K562 (cell line): ENCODE measurements at regions not wholly inside any gene's neighbourhood (a gene's known extent, or its start where the extent isn't known, plus 50 kb on each side); places are given as distances from the start of the nearest gene placed in this dataset.
"Not testable (repeated sequence)": the region's sequence is repeated elsewhere in the genome, so short reads cannot be mapped to it uniquely, and the experiment has no call there.

Source experiments
- ATAC-seq: fragments of 200-7000 bp; cut with Tn5 transposase; 3 replicates; pipeline ENCODE4 v1.9.1; 2020; ENCODE audit warnings: moderate library complexity
- BruUV-seq: library from RNA; stranded (reverse); fragments of 400-500 nt; replicated peaks from 2 replicates; lab custom pipeline; 2021; lab: Mats Ljungman, UMichigan
- CTCF ChIA-PET: fragments of 300-600 bp; formaldehyde crosslinking; extraction: SDS; loops from one replicate; lab custom pipeline; 2021; ENCODE audit warnings: low intra/inter-chr PET ratio; lab: Yijun Ruan, JAX
- POLR2A ChIA-PET: fragments of 300-600, 350-650 bp; sonication (Branson Sonifier 250); formaldehyde crosslinking; extraction: SDS; loops from one replicate; lab custom pipeline; 2021; ENCODE audit warnings: antibody characterized with exemption, inconsistent platforms; lab: Yijun Ruan, JAX
- DNase-seq, 4 experiments: peaks; one replicate each; pipeline versions ENCODE4 v3.0.0 to v3.0.0-alpha.2; 2011 to 2018; ENCODE audit warnings: low spot score in 3 of 4, mixed read lengths in 3 of 4; ENCODE audit errors: extremely low read depth in 1 of 4
- FAIRE-seq: peaks from 2 replicates; lab custom pipeline; 2011; peaks lifted over from hg19 to GRCh38; lab: Jason Lieb, UNC
- H2AFZ ChIP-seq: 2 replicates; pipeline ENCODE4 v1.6.0; 2011; ENCODE audit warnings: low read depth, low read length, control low read depth, inconsistent platforms
- H3K27ac ChIP-seq: fragments of 200-600 bp; 3 replicates; pipeline ENCODE4 v1.8.0; 2011; ENCODE audit warnings: low read depth, mild to moderate bottlenecking, control low read depth, inconsistent platforms, low read length, moderate library complexity, mixed read lengths; ENCODE audit errors: extremely low read depth
- H3K27me3 ChIP-seq, 2 experiments: fragments of 300-600 bp in 1 of 2; 2 replicates in 1 of 2; 3 replicates in 1 of 2; pipeline versions ENCODE4 v1.6.0 to v1.8.0; 2011; ENCODE audit warnings: inconsistent platforms in 2 of 2, low read length in 2 of 2, mild to moderate bottlenecking in 1 of 2, mixed read lengths in 1 of 2, moderate library complexity in 1 of 2; ENCODE audit not compliant: control insufficient read depth in 2 of 2, insufficient read depth in 2 of 2
- H3K36me3 ChIP-seq: fragments of 300-600 bp; 3 replicates; pipeline ENCODE4 v1.8.0; 2011; ENCODE audit warnings: mild to moderate bottlenecking, low read length, inconsistent platforms; ENCODE audit not compliant: control insufficient read depth, insufficient read depth
- H3K4me1 ChIP-seq, 2 experiments: fragments of 200-600 bp in 1 of 2; replicated peaks in 1 of 2; 2 replicates in 1 of 2; 3 replicates in 1 of 2; pipeline versions ENCODE4 v1.5.1 to v1.8.0; 2011; ENCODE audit warnings: inconsistent platforms in 2 of 2, low read length in 2 of 2, mild to moderate bottlenecking in 1 of 2, mixed read lengths in 1 of 2, moderate library complexity in 1 of 2; ENCODE audit not compliant: control insufficient read depth in 2 of 2, insufficient read depth in 2 of 2
- H3K4me2 ChIP-seq: 2 replicates; pipeline ENCODE4 v1.6.1; 2011; ENCODE audit warnings: low read length, control low read depth, inconsistent platforms, mixed read lengths; ENCODE audit not compliant: insufficient read depth
- H3K4me3 ChIP-seq: fragments of 200-600 bp; sonication (generic), shearing (Covaris generic); 2 replicates; pipeline ENCODE4 v1.5.1; 2016; ENCODE audit warnings: control low read depth, inconsistent platforms
- H3K79me2 ChIP-seq: fragments of 200-600 bp; 3 replicates; pipeline ENCODE4 v1.8.0; 2011; ENCODE audit warnings: low read length, inconsistent platforms; ENCODE audit not compliant: control insufficient read depth, insufficient read depth
- H3K9ac ChIP-seq, 2 experiments: 2 replicates each; pipeline versions ENCODE4 v1.6.0 to v1.6.1; 2011; ENCODE audit warnings: low read depth in 2 of 2, low read length in 2 of 2, control low read depth in 1 of 2, inconsistent platforms in 1 of 2, mild to moderate bottlenecking in 1 of 2, mixed read lengths in 1 of 2; ENCODE audit not compliant: insufficient read depth in 1 of 2
- H3K9me1 ChIP-seq: one replicate; pipeline ENCODE4 v1.6.0; 2011; ENCODE audit warnings: inconsistent platforms, mild to moderate bottlenecking, low read length, moderate library complexity; ENCODE audit not compliant: control insufficient read depth, insufficient read depth
- H3K9me3 ChIP-seq: replicated peaks from 2 replicates; pipeline ENCODE4 v1.5.1; 2011; ENCODE audit warnings: low read depth, low read length, inconsistent platforms; ENCODE audit not compliant: control insufficient read depth, insufficient read depth
- H4K20me1 ChIP-seq: replicated peaks from 2 replicates; pipeline ENCODE4 v1.6.1; 2011; ENCODE audit warnings: low read length, inconsistent platforms, mixed read lengths; ENCODE audit not compliant: control insufficient read depth, insufficient read depth
- CTBP1 ChIP-seq: fragments of 450-650 bp; IDR thresholded peaks from 2 replicates; pipeline ENCODE4 v1.6.1; 2016; ENCODE audit warnings: borderline replicate concordance
- RBFOX2 ChIP-seq: fragments of 200-400 bp; formaldehyde crosslinking; IDR thresholded peaks from 2 replicates; pipeline ENCODE4 v1.6.1; 2017; ENCODE audit warnings: low read depth, mild to moderate bottlenecking, low read length, moderate library complexity
- SRF ChIP-seq, 2 experiments: fragments of 250-450, 450-650 bp in 1 of 2; sonication (Bioruptor Pico) in 1 of 2; sonication (generic) in 1 of 2; formaldehyde crosslinking; IDR thresholded peaks; 2 replicates each; pipeline versions ENCODE4 v1.5.0 to v1.5.1; 2020 to 2022; ENCODE audit warnings: mild to moderate bottlenecking in 1 of 2, missing genetic modification reagents in 1 of 2
- WGBS: fragments of 100-300 bp; shearing (Covaris generic); methylation state at CpG from one replicate; pipeline ENCODE4 v1.1.6; 2016; ENCODE audit warnings: low coverage, mixed read lengths; ENCODE audit not compliant: insufficient coverage; ENCODE audit errors: missing lambda C conversion rate; 5-methylcytosine and 5-hydroxymethylcytosine counted together
- in situ Hi-C: fragments of 300-500 bp; cut with MboI; formaldehyde crosslinking; loops from 4 replicates; pipeline ENCODE4 v1.15.0; 2018; ENCODE audit warnings: inconsistent platforms, mixed read lengths
- intact Hi-C: fragments of 100-400 bp; cut with micrococcal nuclease; formaldehyde crosslinking; loops from 2 replicates; pipeline ENCODE4 v1.14.2; 2022

- peaks cover 70% of the 10 kb centered on the region for H3K79me2 ChIP-seq
- H2AFZ ChIP-seq, intact Hi-C loops, H3K27ac ChIP-seq, in situ Hi-C loops, H4K20me1 ChIP-seq, BruUV-seq, H3K27me3 ChIP-seq, H3K9ac ChIP-seq, H3K9me1 ChIP-seq, FAIRE-seq, H3K4me3 ChIP-seq, H3K4me2 ChIP-seq, CTCF ChIA-PET, H3K9me3 ChIP-seq: not testable (repeated sequence)
- 26% methylated on average over 4 of the region's 12 CpGs for WGBS
- TF ChIP-seq RBFOX2 (peak; percentile 23; the same call in 1 of the 2 replicates), CTBP1 (0 out of 2 replicates have a peak, but pooled peaks have one; percentile 34)
- peak; percentile 17 for ATAC-seq
- POLR2A ChIA-PET: interaction anchor here (0.6 kb wide), 1 partner anchor 547 kb away, joined by 3 read pairs; no protein-coding TSS in a partner anchor
- H3K4me1 ChIP-seq: peaks cover 10 to 12% of the 10 kb centered on the region in 2 experiments; a peak in 4 of 5 replicates
- peak in 2 of 4 experiments; percentile 2 for DNase-seq
- H3K36me3 ChIP-seq: peaks cover 17% of the 10 kb centered on the region; the same call in 2 of the 3 replicates
Measured at GRCh38 chr2:87468429-87468981, 279.4 kb upstream of the PLGLB2 start.

DNA sequence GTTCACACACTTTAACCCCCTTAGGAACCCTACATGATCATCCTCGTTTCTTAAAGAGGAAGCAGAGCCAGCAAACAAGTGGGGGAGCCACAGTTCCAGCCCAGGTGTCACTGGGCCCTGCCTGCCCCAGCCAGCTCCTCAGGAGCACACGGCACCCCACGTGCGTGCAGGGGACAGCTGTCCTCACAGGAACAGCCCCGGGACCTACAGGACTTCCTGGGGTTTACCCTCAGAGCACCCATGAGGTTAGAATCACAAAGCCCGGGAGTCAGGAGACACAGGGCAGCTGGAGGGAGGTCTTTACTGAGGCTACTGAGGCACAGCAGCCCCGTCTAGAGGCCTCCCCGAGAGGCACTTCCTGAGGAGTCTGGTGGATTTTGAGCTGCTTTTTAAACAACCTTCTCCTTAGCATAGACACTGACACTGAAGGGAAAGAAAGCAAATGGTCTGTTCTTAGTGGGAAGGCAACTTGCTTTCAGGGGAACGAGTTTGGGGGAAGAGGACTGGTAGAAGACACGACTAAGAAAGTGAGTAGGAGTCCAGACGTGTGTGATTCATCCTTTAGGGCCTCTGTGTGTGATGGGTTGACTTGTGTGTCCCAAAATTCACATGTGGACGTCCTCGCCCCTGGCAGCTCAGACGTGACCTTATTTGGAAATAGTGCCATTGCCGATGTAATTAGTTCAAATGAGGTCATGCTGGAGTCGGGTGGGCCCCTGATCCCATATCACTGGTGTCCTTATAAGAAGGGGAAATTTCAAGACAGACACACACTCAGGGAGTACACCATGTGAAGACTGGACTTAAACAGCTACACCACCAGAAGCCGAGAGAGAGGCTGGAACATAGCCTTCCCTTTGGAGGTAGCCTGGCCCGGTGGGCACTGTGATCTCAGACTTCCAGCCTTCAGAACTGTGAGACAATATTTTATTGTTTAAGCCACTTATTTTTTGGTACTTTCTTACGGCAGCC lies 278.4 kb upstream of the PLGLB2 start:
- in situ Hi-C loops, CTCF ChIA-PET, H4K20me1 ChIP-seq, intact Hi-C loops, H3K27me3 ChIP-seq, H3K4me3 ChIP-seq, H3K9me3 ChIP-seq, BruUV-seq, H3K9me1 ChIP-seq, H2AFZ ChIP-seq, H3K4me2 ChIP-seq: not testable (repeated sequence)
- H3K27ac ChIP-seq: peak overlapping the region; percentile 67
- TF ChIP-seq SRF (CRISPR knock-in tag; IDR thresholded peaks at IDR 0.05): peak in 1 of 2 experiments; percentile 74; a peak in 2 of 4 replicates
- H3K36me3 ChIP-seq: peaks cover 17% of the 10 kb centered on the region; the same call in 2 of the 3 replicates
- peaks cover 10 to 12% of the 10 kb centered on the region in 2 experiments; a peak in 4 of 5 replicates for H3K4me1 ChIP-seq
- FAIRE-seq (peak; percentile 62), ATAC-seq (peak; percentile 8), DNase-seq (peak in 3 of 4 experiments; percentile 3 to 17 (median 6))
- peaks cover 71% of the 10 kb centered on the region for H3K79me2 ChIP-seq
- peak overlapping the region; percentile 44 to 87 for H3K9ac ChIP-seq
- 43% methylated on average over 12 of the region's 19 CpGs for WGBS
- POLR2A ChIA-PET: interaction anchor here (0.6 kb wide), 1 partner anchor 546 kb away, joined by 3 read pairs; no protein-coding TSS in a partner anchor
